ENCODE measurements at regions not wholly inside any gene's neighbourhood (a gene's known extent, or its start where the extent isn't known, plus 50 kb on each side); places are given as distances from the start of the nearest gene placed in this dataset.

DNA sequence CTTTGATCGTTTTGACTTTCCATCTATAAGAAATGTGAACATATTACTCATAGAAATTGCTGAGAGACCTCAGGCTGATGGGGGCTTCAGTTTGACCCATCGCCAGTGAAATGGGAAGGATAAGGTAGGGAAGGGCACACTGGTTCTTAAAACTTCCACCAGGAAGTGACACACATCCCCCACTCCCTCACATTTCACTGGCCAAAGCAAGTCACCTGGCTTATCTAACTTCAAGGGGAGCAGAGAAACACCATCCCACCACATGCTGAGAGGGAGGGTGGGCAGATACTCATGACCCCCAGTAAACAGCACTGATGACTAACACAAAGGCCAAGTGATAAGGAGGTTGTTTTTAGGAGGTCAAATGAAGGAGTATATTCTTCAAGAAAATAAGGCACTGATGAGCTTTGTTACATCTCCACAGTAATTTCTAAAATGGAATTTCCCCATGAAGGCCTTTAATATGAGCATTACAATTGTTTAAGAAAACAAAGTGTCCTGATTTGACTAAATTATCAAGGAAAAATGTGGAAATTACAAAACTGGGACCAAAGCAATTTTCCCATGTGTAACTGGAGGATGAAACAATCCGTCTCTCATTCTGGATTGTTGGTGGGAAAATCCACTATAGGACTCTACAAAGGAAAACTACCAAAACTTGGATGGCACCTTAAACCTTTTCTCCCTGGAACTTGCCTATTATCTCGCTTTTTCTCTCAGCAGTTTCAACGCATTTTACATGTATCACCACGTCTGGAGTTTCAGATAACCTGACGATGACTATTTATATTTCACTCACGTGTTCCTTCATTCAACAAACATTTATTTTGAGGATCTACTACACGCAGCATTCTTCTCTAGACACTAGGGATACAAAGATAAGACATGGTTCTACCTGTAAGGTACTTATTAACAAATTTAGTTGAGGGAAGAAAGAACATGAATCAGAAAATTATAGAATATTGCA is 91.8 kb upstream of the EEA1 start:
- in situ Hi-C loops (cut with MboI; ENCODE audit: low sequenced_read_pairs, unreplicated experiment), result no loop called here
- TF ChIP-seq, protein P1, sequence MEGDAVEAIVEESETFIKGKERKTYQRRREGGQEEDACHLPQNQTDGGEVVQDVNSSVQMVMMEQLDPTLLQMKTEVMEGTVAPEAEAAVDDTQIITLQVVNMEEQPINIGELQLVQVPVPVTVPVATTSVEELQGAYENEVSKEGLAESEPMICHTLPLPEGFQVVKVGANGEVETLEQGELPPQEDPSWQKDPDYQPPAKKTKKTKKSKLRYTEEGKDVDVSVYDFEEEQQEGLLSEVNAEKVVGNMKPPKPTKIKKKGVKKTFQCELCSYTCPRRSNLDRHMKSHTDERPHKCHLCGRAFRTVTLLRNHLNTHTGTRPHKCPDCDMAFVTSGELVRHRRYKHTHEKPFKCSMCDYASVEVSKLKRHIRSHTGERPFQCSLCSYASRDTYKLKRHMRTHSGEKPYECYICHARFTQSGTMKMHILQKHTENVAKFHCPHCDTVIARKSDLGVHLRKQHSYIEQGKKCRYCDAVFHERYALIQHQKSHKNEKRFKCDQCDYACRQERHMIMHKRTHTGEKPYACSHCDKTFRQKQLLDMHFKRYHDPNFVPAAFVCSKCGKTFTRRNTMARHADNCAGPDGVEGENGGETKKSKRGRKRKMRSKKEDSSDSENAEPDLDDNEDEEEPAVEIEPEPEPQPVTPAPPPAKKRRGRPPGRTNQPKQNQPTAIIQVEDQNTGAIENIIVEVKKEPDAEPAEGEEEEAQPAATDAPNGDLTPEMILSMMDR (IDR thresholded peaks at IDR 0.05; ENCODE audit: borderline replicate concordance, control extremely low read depth, extremely low read depth, insufficient read depth, missing control alignments), result no peak
- DNase-seq (ENCODE audit: low spot score), result no peak

DNA sequence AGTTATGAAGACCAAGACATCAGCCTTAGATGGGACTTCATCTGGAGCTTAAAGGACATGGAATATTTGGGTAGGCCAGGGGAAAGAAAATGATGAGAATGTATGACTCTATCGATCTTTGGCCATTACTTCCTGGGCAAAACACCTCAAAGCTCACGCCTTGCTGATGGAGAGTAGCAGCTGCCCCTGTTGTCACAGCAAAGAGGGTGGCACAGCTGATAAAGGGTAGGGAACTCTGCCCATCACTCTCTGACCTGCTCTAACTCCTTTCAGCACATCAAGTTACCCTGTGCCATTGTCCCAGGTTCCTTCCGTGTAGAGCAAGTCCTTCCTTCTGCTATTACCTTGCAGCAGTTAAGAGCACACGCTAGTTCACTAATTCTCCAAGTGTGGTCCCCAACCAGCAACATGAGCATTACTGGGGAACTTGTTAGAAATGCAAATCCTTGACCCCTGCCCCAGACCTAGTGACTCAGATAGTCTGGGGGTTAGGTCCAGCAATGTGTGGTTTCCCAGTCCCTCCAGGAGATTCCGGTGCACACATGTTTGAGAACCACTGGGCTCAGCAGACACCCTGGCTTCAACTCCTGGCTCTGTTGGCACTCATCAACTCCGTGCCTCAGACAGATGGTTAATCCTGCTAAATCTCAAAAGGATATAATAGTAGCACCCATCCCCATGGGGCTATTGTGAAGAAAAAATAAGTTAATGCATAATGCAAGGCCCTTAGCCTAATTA is 93.7 kb upstream of the EEA1 start:
- in situ Hi-C loops (cut with MboI; ENCODE audit: low sequenced_read_pairs, unreplicated experiment), result no loop called here
- TF ChIP-seq, protein P1 (IDR thresholded peaks at IDR 0.05; ENCODE audit: borderline replicate concordance, control extremely low read depth, extremely low read depth, insufficient read depth, missing control alignments), result no peak

DNA sequence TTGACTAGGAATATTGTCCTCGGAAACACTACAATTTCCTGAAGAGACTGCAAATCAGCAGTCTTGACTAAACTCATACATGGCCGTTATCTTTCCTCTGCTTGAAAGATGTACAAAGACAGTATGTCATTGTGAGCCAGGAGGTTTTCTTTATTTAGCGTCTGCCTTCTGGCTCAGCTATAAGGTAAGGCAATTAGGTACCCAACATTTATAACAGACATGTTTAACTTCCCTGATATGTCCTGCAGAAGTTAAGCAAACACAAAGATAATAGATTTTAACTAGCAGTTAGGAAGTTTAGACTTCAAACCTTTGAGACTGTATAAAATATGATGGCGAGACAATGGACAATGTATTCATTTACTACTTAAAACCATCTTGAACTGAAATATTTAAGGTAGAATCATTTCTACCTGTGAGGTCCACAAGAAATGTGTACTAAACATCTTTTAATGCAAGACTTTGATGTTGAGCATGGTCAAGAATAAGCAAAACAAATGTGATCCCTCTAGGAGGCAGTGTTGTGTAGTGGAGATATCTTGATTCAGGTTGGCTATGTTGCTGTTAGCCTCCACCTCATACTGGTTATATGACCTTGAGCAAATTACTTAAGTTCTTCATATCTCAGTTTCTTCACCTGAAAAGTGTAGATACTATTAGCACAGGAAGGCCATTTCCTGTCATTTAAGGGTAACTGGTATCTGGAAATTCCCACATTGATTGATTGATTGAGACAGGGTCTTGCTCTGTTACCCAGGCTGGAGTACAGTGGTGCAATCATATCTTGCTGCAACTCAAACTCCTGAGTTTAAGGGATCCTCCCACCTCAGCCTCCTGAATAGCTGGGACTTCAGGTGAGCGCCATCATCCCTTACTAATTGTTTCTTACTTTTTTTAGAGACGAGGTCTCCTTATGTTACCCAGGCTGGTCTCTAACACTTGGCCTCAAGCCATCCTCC is 96.3 kb upstream of the EEA1 start:
- in situ Hi-C loops (cut with MboI; ENCODE audit: low sequenced_read_pairs, unreplicated experiment), result no loop called here
- peak; percentile 56 for DNase-seq (ENCODE audit: low spot score)
- TF ChIP-seq, protein P1 (IDR thresholded peaks at IDR 0.05; ENCODE audit: borderline replicate concordance, control extremely low read depth, extremely low read depth, insufficient read depth, missing control alignments), result peak; percentile 51

More for the DNA sequence above, 93.7 kb upstream of the EEA1 start:
- no peak for DNase-seq (ENCODE audit: low spot score)

DNA sequence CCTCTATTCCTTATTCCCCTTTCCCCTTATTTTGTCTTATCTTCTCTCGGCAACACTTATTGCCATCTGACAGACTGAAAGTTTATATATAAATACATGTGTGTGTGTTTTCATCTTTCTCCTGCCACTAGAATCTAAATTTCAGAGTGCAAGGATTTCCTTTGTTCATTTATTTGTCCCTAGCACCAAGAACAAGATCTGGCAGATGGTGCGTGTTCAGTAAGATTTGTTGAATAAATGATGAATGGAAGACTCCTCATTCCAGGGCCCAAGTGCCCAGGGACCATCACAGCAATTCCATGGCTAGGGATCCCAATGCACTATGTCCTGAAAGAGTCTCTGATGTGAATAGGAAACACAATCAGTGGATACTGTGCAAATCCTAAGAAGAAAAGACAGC is 97.9 kb upstream of the EEA1 start:
- TF ChIP-seq, protein P1 (IDR thresholded peaks at IDR 0.05; ENCODE audit: borderline replicate concordance, control extremely low read depth, extremely low read depth, insufficient read depth, missing control alignments), result no peak
- in situ Hi-C loops (cut with MboI; ENCODE audit: low sequenced_read_pairs, unreplicated experiment), result no loop called here
- DNase-seq (ENCODE audit: low spot score), result no peak

DNA sequence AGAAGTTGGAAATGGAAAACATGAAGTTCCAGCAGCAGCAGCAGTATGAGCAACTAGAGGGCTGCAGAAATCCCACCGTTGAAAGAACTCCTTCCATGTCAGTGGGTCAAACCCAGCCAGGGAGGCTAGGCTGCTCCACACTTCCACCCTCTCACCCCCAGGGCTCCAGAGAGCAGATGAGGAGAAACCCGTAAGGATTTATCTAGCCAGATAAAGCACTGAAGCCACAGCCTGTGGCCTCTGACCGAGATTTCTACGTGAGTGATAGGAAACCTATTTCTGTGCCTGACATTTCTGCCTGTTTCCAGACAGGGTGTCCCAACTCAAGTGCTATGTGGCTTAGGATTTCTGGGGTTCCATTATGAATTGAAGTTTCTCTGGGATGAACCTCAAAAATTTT is 100.0 kb upstream of the EEA1 start:
- TF ChIP-seq, protein P1 (IDR thresholded peaks at IDR 0.05; ENCODE audit: borderline replicate concordance, control extremely low read depth, extremely low read depth, insufficient read depth, missing control alignments), result no peak
- in situ Hi-C loops (cut with MboI; ENCODE audit: low sequenced_read_pairs, unreplicated experiment), result no loop called here
- DNase-seq (ENCODE audit: low spot score), result no peak

DNA sequence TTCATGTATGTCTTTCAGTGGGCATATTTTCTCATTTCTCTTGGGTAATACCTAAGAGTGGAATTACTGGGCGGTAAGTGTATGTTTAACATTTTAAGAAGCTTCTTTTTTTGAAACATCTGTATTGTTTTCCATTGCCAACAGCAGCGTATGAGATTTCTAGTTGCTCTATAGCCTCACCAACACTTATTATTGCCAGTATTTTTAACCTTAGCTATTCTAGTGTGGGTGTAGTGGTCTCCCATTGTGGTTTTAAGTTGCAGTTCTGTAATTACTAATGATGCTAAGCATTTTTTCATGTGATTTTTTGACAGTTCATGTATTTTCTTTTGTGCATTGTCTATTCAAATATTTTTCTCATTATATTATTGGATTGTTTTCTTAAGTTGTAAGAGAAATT is 101.9 kb upstream of the EEA1 start:
- TF ChIP-seq, protein P1 (IDR thresholded peaks at IDR 0.05; ENCODE audit: borderline replicate concordance, control extremely low read depth, extremely low read depth, insufficient read depth, missing control alignments), result no peak
- in situ Hi-C loops (cut with MboI; ENCODE audit: low sequenced_read_pairs, unreplicated experiment), result no loop called here

More for the DNA sequence above, 101.9 kb upstream of the EEA1 start:
- no peak for DNase-seq (ENCODE audit: low spot score)
